H9 (cell line): ENCODE measurements at regions not wholly inside any gene's neighbourhood (a gene's known extent, or its start where the extent isn't known, plus 50 kb on each side); places are given as distances from the start of the nearest gene placed in this dataset.

Experiments
- DNase-seq: peaks from one replicate; pipeline ENCODE4 v3.0.0-alpha.2; 2017
- H2AFZ ChIP-seq: one replicate; pipeline ENCODE4 v1.6.1; 2013; ENCODE audit warnings: mild to moderate bottlenecking, low read length, control low read depth, moderate library complexity
- H2AK5ac ChIP-seq: 2 replicates; pipeline ENCODE4 v1.6.1; 2013; ENCODE audit warnings: low read length, control low read depth, mixed read lengths; ENCODE audit not compliant: insufficient read length
- H2BK120ac ChIP-seq: one replicate; pipeline ENCODE4 v1.6.1; 2013; ENCODE audit warnings: low read depth, mild to moderate bottlenecking, low read length, control low read depth, inconsistent platforms; ENCODE audit not compliant: poor library complexity, severe bottlenecking
- H2BK12ac ChIP-seq: 2 replicates; pipeline ENCODE4 v1.6.1; 2013; ENCODE audit warnings: low read length, control low read depth, mixed read lengths, low read depth; ENCODE audit not compliant: insufficient read length
- H2BK15ac ChIP-seq: 2 replicates; pipeline ENCODE4 v1.6.1; 2013; ENCODE audit warnings: low read depth, low read length, control low read depth
- H2BK20ac ChIP-seq: one replicate; pipeline ENCODE4 v1.6.1; 2013; ENCODE audit warnings: low read depth, mild to moderate bottlenecking, low read length, control low read depth, inconsistent platforms; ENCODE audit not compliant: poor library complexity, severe bottlenecking
- H2BK5ac ChIP-seq: 2 replicates; pipeline ENCODE4 v1.6.1; 2013; ENCODE audit warnings: low read length, control low read depth, mixed read lengths; ENCODE audit not compliant: insufficient read length
- H3K14ac ChIP-seq: 2 replicates; pipeline ENCODE4 v1.6.1; 2013; ENCODE audit warnings: low read length, control low read depth; ENCODE audit not compliant: insufficient read depth
- H3K18ac ChIP-seq: 2 replicates; pipeline ENCODE4 v1.6.1; 2013; ENCODE audit warnings: low read depth, mild to moderate bottlenecking, mixed read lengths, low read length, control low read depth; ENCODE audit not compliant: insufficient read length
- H3K23ac ChIP-seq: 2 replicates; pipeline ENCODE4 v1.6.1; 2013; ENCODE audit warnings: low read length, control low read depth, mixed read lengths, low read depth; ENCODE audit not compliant: insufficient read length
- H3K23me2 ChIP-seq: 2 replicates; pipeline ENCODE4 v1.6.1; 2013; ENCODE audit warnings: low read depth, mild to moderate bottlenecking, mixed read lengths, low read length, control low read depth; ENCODE audit not compliant: insufficient read length, poor library complexity, severe bottlenecking
- H3K27ac ChIP-seq: 2 replicates; pipeline ENCODE4 v1.5.1; 2013; ENCODE audit warnings: low read length, control low read depth, mixed read lengths, low read depth; ENCODE audit not compliant: insufficient read length
- H3K27me3 ChIP-seq: 2 replicates; pipeline ENCODE4 v1.6.1; 2013; ENCODE audit warnings: low read length, control low read depth, inconsistent platforms; ENCODE audit not compliant: insufficient read depth
- H3K4ac ChIP-seq: 2 replicates; pipeline ENCODE4 v1.6.1; 2013; ENCODE audit warnings: low read depth, mild to moderate bottlenecking, control low read depth, inconsistent platforms, low read length, moderate library complexity
- H3K4me1 ChIP-seq: 2 replicates; pipeline ENCODE4 v1.6.1; 2013; ENCODE audit warnings: low read length, control low read depth, inconsistent platforms; ENCODE audit not compliant: insufficient read depth
- H3K4me2 ChIP-seq: 2 replicates; pipeline ENCODE4 v1.6.1; 2013; ENCODE audit warnings: low read length, control low read depth, mixed read lengths; ENCODE audit not compliant: insufficient read length, insufficient read depth
- H3K56ac ChIP-seq: 2 replicates; pipeline ENCODE4 v1.6.1; 2013; ENCODE audit warnings: low read depth, mild to moderate bottlenecking, mixed read lengths, low read length, control low read depth; ENCODE audit not compliant: insufficient read length
- H3K79me1 ChIP-seq: 2 replicates; pipeline ENCODE4 v1.6.1; 2013; ENCODE audit warnings: low read depth, mild to moderate bottlenecking, moderate library complexity, low read length, control low read depth, inconsistent platforms; ENCODE audit not compliant: insufficient read depth, poor library complexity, severe bottlenecking
- H3K79me2 ChIP-seq: 2 replicates; pipeline ENCODE4 v1.6.1; 2013; ENCODE audit warnings: low read length, control low read depth, inconsistent platforms; ENCODE audit not compliant: insufficient read depth
- H3K9ac ChIP-seq: 2 replicates; pipeline ENCODE4 v1.6.1; 2013; ENCODE audit warnings: low read length, control low read depth, mixed read lengths; ENCODE audit not compliant: insufficient read length; ENCODE audit errors: extremely low read depth
- H3K9me3 ChIP-seq: one replicate; pipeline ENCODE4 v1.6.1; 2013; ENCODE audit warnings: low read depth, low read length, inconsistent platforms; ENCODE audit not compliant: control insufficient read depth
- H3T11ph ChIP-seq: one replicate; pipeline ENCODE4 v1.6.1; 2013; ENCODE audit warnings: mild to moderate bottlenecking, low read length, control low read depth, inconsistent platforms
- H4K20me1 ChIP-seq: one replicate; pipeline ENCODE4 v1.6.1; 2013; ENCODE audit not compliant: control insufficient read depth, insufficient read length, insufficient read depth
- H4K5ac ChIP-seq: 2 replicates; pipeline ENCODE4 v1.6.1; 2013; ENCODE audit warnings: low read depth, mild to moderate bottlenecking, mixed read lengths, low read length, control low read depth; ENCODE audit not compliant: insufficient read length
- H4K8ac ChIP-seq: replicated peaks from 2 replicates; pipeline ENCODE4 v1.6.1; 2013; ENCODE audit warnings: low read length, control low read depth, mixed read lengths, low read depth; ENCODE audit not compliant: insufficient read length
- H4K91ac ChIP-seq: 2 replicates; pipeline ENCODE4 v1.6.1; 2013; ENCODE audit warnings: low read depth, mild to moderate bottlenecking, moderate library complexity, mixed read lengths, low read length, control low read depth; ENCODE audit not compliant: insufficient read length
- H3K27ac Mint-ChIP-seq, 3 experiments: 2 replicates in 2 of 3; 3 replicates in 1 of 3; pipeline ENCODE4 v1.8.0; 2020 to 2021; ENCODE audit warnings: mixed read lengths in 3 of 3, mild to moderate bottlenecking in 1 of 3, moderate library complexity in 1 of 3
- H3K27me3 Mint-ChIP-seq: 2 replicates; pipeline ENCODE4 v1.8.0; 2021; ENCODE audit warnings: low read depth, mild to moderate bottlenecking, moderate library complexity, mixed read lengths
- H3K36me3 Mint-ChIP-seq, 3 experiments: 2 replicates in 2 of 3; 3 replicates in 1 of 3; pipeline ENCODE4 v1.8.0; 2020 to 2021; ENCODE audit warnings: low read depth in 3 of 3, mixed read lengths in 3 of 3; ENCODE audit not compliant: insufficient read depth in 1 of 3
- H3K4me1 Mint-ChIP-seq, 2 experiments: 2 replicates each; pipeline ENCODE4 v1.8.0; 2020; ENCODE audit warnings: mixed read lengths in 2 of 2
- H3K4me3 Mint-ChIP-seq, 2 experiments: 2 replicates in 1 of 2; 3 replicates in 1 of 2; pipeline ENCODE4 v1.8.0; 2020 to 2021; ENCODE audit warnings: mild to moderate bottlenecking in 2 of 2, mixed read lengths in 2 of 2, moderate library complexity in 1 of 2
- H3K9me3 Mint-ChIP-seq, 2 experiments: 2 replicates in 1 of 2; 3 replicates in 1 of 2; pipeline ENCODE4 v1.8.0; 2020; ENCODE audit warnings: mild to moderate bottlenecking in 2 of 2, mixed read lengths in 2 of 2, moderate library complexity in 1 of 2
- WGBS: extraction: QIAGEN DNeasy Blood & Tissue Kit; methylation state at CpG from one replicate; pipeline ENCODE4 v1.1.7; 2013; ENCODE audit warnings: missing lambda C conversion rate, low lambda C conversion rate, mixed read lengths; ENCODE audit not compliant: insufficient read length; ENCODE audit errors: extremely low coverage; 5-methylcytosine and 5-hydroxymethylcytosine counted together
- TF ChIP-seq, protein P1 (sequence below): fragments of 200-600 bp; sonication (generic); conservative IDR thresholded peaks from 3 replicates; pipeline ENCODE4 v1.8.0; 2021; ENCODE audit warnings: antibody characterized with exemption, mild to moderate bottlenecking

GRCh38 chr13:85473144-85473543, 326.1 kb downstream of the SLITRK6 start:
- no peak overlapping the region for H2BK5ac ChIP-seq
- H2BK12ac ChIP-seq = no peak overlapping the region
- Mint-ChIP-seq H3K27ac (no peak overlapping the region), H3K4me3 (no peak overlapping the region), H3K9me3 (no peaks in the 10 kb centered on the region), H3K36me3 (no peaks in the 10 kb centered on the region), H3K27me3 (no peaks in the 10 kb centered on the region), H3K4me1 (no peaks in the 10 kb centered on the region)
- no peak overlapping the region for H3T11ph ChIP-seq
- no peak overlapping the region for H2BK15ac ChIP-seq
- no peak overlapping the region for H3K4ac ChIP-seq
- H3K4me1 ChIP-seq = no peaks in the 10 kb centered on the region
- TF ChIP-seq, protein P1, sequence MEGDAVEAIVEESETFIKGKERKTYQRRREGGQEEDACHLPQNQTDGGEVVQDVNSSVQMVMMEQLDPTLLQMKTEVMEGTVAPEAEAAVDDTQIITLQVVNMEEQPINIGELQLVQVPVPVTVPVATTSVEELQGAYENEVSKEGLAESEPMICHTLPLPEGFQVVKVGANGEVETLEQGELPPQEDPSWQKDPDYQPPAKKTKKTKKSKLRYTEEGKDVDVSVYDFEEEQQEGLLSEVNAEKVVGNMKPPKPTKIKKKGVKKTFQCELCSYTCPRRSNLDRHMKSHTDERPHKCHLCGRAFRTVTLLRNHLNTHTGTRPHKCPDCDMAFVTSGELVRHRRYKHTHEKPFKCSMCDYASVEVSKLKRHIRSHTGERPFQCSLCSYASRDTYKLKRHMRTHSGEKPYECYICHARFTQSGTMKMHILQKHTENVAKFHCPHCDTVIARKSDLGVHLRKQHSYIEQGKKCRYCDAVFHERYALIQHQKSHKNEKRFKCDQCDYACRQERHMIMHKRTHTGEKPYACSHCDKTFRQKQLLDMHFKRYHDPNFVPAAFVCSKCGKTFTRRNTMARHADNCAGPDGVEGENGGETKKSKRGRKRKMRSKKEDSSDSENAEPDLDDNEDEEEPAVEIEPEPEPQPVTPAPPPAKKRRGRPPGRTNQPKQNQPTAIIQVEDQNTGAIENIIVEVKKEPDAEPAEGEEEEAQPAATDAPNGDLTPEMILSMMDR = no peak
- WGBS = no CpG with 5 or more reads among the region's 2 CpGs
- no peak overlapping the region for H4K5ac ChIP-seq
- no peaks in the 10 kb centered on the region for H4K20me1 ChIP-seq
- no peak overlapping the region for H3K14ac ChIP-seq
- no peak overlapping the region for H3K56ac ChIP-seq
- no peaks in the 10 kb centered on the region for H3K9me3 ChIP-seq
- no peak overlapping the region for H4K8ac ChIP-seq
- no peak for DNase-seq
- H3K79me1 ChIP-seq = no peaks in the 10 kb centered on the region
- H3K27me3 ChIP-seq = no peaks in the 10 kb centered on the region
- no peak overlapping the region for H2AFZ ChIP-seq
- no peak overlapping the region for H2BK120ac ChIP-seq
- no peak overlapping the region for H3K4me2 ChIP-seq
- no peak overlapping the region for H4K91ac ChIP-seq
- H3K27ac ChIP-seq = no peak overlapping the region
- no peaks in the 10 kb centered on the region for H3K79me2 ChIP-seq
- no peak overlapping the region for H3K18ac ChIP-seq
- H2BK20ac ChIP-seq = no peak overlapping the region
- no peaks in the 10 kb centered on the region for H3K23me2 ChIP-seq
- no peak overlapping the region for H3K23ac ChIP-seq
- H2AK5ac ChIP-seq = no peak overlapping the region
- no peak overlapping the region for H3K9ac ChIP-seq
